ENCODE measurements at regions not wholly inside any gene's neighbourhood (a gene's known extent, or its start where the extent isn't known, plus 50 kb on each side); places are given as distances from the start of the nearest gene placed in this dataset.

DNA sequence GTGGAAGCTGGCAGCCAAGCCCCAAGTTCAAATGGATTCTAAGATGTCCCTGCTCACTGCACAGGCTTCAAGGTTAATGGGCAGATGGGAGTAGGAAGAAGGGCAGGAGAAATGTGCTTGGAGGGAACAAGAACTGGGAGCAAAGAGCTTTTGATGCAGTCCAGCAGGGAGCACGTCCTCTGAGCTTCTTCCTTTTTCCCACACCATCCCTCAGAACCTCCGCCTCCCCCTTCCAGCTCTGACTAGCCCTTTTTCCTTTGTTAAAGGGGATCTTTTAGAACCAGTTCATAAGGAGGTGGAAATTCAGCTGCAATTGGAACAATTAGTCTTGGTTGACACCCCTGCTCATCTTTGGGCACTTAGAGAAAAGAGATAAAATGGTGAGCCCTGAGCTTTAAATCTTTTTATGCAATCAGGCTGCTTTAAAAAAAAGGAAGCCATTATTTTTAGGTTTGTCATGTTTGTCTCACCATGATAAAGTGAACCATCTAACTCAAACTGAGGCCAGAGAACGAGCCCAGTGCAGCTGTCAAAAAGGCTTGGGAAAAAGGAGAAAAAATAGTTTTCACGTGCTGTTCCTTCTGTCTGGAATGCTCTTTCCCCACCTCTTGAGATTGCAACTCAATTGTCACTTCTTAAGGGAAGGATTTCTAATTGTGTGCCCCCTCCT is 135.8 kb upstream of the IL1RAPL2 start:
- H3K4me1 Mint-ChIP-seq (ENCODE audit: low read depth), result no peaks in the 10 kb centered on the region
- H3K36me3 Mint-ChIP-seq (ENCODE audit: low read depth), result no peaks in the 10 kb centered on the region
- CTCF ChIA-PET, result no interaction called here
- H3K9me3 Mint-ChIP-seq, result no peaks in the 10 kb centered on the region
- H3K27ac Mint-ChIP-seq, result no peak overlapping the region
- H3K27me3 Mint-ChIP-seq (ENCODE audit: low read depth), result peaks cover 3% of the 10 kb centered on the region
- intact Hi-C loops (cut with micrococcal nuclease), result no loop called here
- DNase-seq, result no peak
- no peak overlapping the region for H3K4me3 Mint-ChIP-seq

DNA sequence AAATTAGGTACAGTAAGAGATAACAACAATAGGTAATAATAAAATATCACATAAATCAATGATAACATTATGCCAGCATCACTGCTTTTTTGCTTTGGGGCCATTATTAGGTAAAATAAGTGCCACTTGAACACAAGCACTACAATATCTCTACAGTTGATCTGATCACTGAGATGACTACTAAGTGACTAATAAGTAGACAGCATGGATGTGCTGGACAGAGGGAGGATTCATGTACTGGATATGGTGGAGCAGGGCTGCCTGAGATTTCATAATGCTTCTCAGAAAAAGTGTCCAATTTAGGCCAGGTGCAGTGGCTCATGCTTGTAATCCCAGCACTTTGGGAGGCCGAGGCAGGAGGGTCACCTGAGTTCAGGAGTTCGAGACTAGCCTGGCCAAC is 137.8 kb upstream of the IL1RAPL2 start:
- Mint-ChIP-seq H3K4me3 (no peak overlapping the region), H3K4me1 (ENCODE audit: low read depth) (no peaks in the 10 kb centered on the region), H3K27me3 (ENCODE audit: low read depth) (peaks cover under 1% of the 10 kb centered on the region), H3K27ac (no peak overlapping the region), H3K9me3 (no peaks in the 10 kb centered on the region), H3K36me3 (ENCODE audit: low read depth) (no peaks in the 10 kb centered on the region)
- CTCF ChIA-PET, result no interaction called here
- intact Hi-C loops (cut with micrococcal nuclease), result no loop called here
- no peak for DNase-seq

DNA sequence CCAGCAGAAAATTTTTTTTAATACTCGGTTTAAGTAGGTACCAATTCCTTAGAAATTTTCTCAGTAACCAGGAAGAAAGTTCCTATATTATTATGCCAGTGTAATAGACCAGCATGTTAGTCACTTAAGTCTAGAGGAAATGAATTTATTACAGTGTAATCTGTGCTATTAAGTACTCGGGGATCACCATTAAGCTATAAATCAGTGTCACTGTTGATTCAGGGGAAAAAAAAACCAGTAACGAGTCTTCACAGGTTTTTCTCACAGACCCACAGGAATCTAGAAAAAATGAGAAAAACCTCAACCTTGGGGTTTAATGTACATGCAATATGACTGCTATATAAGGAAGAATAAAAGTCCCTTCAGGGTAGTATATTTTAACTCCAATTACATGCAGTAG is 138.3 kb upstream of the IL1RAPL2 start:
- H3K4me1 Mint-ChIP-seq (ENCODE audit: low read depth), result no peaks in the 10 kb centered on the region
- CTCF ChIA-PET, result no interaction called here
- no peak overlapping the region for H3K27ac Mint-ChIP-seq
- no peaks in the 10 kb centered on the region for H3K36me3 Mint-ChIP-seq (ENCODE audit: low read depth)
- no peaks in the 10 kb centered on the region for H3K9me3 Mint-ChIP-seq
- DNase-seq, result no peak
- intact Hi-C loops (cut with micrococcal nuclease), result no loop called here
- H3K4me3 Mint-ChIP-seq, result no peak overlapping the region
- no peaks in the 10 kb centered on the region for H3K27me3 Mint-ChIP-seq (ENCODE audit: low read depth)

GRCh38 chrX:104427073-104427472 is 138.9 kb upstream of the IL1RAPL2 start:
- H3K4me1 Mint-ChIP-seq (ENCODE audit: low read depth), result no peaks in the 10 kb centered on the region
- intact Hi-C loops (cut with micrococcal nuclease), result no loop called here
- DNase-seq, result no peak
- H3K36me3 Mint-ChIP-seq (ENCODE audit: low read depth), result no peaks in the 10 kb centered on the region
- H3K9me3 Mint-ChIP-seq, result no peaks in the 10 kb centered on the region
- no peak overlapping the region for H3K4me3 Mint-ChIP-seq
- H3K27me3 Mint-ChIP-seq (ENCODE audit: low read depth), result no peaks in the 10 kb centered on the region
- CTCF ChIA-PET, result no interaction called here
- no peak overlapping the region for H3K27ac Mint-ChIP-seq

DNA sequence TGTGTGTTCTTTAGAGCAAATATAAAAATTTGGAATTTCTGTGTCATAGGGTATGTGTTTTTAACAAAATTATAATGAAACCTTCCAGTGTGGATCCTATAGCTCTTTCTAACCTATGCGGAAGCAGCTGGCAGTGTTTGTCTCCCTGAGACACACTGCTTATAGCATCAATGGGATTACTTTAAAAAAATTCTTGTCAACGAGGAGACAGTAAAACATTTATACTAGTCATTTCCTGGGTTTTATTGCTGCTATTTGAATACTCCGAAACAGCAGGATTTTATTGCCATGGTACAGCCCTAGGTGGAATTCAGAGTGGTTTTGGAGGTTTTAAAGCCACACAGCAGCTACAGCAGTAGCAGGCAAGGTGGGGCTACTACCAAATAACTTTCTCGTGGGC is 145.1 kb upstream of the IL1RAPL2 start:
- CTCF ChIA-PET, result no interaction called here
- Mint-ChIP-seq H3K4me1 (ENCODE audit: low read depth) (no peaks in the 10 kb centered on the region), H3K4me3 (no peak overlapping the region), H3K27me3 (ENCODE audit: low read depth) (no peaks in the 10 kb centered on the region), H3K9me3 (no peaks in the 10 kb centered on the region), H3K36me3 (ENCODE audit: low read depth) (no peaks in the 10 kb centered on the region), H3K27ac (no peak overlapping the region)
- intact Hi-C loops (cut with micrococcal nuclease), result no loop called here
- DNase-seq, result no peak

DNA sequence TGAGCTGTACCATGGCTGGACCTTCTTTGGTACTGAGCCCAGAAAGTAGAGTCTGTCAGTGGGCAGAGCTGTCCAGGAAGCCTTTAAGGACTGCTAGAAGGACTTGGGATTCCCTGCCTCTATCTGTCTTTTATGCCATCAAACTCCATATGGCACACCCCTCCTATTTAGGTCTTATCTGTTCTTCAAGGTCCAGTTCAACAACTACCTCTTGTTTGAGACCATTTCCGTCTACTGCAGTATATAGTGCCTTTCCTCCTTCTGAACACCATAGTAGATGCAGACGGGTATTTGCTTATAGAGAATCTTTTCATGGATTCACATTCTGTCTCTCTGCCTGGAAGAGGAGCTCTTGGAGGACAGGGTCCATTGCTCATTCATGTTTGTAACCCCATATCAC is 146.1 kb upstream of the IL1RAPL2 start:
- H3K4me1 Mint-ChIP-seq (ENCODE audit: low read depth), result no peaks in the 10 kb centered on the region
- CTCF ChIA-PET, result no interaction called here
- H3K4me3 Mint-ChIP-seq, result no peak overlapping the region
- H3K9me3 Mint-ChIP-seq, result no peaks in the 10 kb centered on the region
- H3K36me3 Mint-ChIP-seq (ENCODE audit: low read depth), result no peaks in the 10 kb centered on the region
- intact Hi-C loops (cut with micrococcal nuclease), result no loop called here
- no peak overlapping the region for H3K27ac Mint-ChIP-seq
- no peaks in the 10 kb centered on the region for H3K27me3 Mint-ChIP-seq (ENCODE audit: low read depth)
- no peak for DNase-seq

DNA sequence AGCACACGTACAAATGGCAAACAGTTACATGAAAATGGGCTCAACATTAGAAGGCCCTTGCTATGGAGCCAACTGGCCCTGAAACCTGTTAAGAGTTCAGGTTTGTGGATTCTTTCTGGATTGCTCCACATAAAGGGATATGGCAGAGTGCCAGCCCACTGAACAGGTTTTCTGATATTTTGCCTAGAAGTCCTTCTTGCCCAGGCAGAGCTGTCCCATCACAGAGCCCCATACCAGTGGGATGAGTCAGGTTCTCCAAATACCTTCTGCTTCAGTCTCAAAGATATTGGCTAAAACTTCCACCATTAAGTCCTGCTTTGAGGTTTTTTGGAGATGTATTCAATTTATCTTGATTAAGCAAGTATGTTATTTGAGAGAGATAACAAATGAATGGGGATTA is 146.8 kb upstream of the IL1RAPL2 start:
- Mint-ChIP-seq H3K27me3 (ENCODE audit: low read depth) (no peaks in the 10 kb centered on the region), H3K36me3 (ENCODE audit: low read depth) (no peaks in the 10 kb centered on the region), H3K4me3 (no peak overlapping the region), H3K4me1 (ENCODE audit: low read depth) (no peaks in the 10 kb centered on the region), H3K27ac (no peak overlapping the region), H3K9me3 (peaks cover 2% of the 10 kb centered on the region)
- DNase-seq, result no peak
- intact Hi-C loops (cut with micrococcal nuclease), result no loop called here
- CTCF ChIA-PET, result no interaction called here

GRCh38 chrX:104411800-104412199 is 154.2 kb upstream of the IL1RAPL2 start:
- no peaks in the 10 kb centered on the region for H3K4me1 Mint-ChIP-seq (ENCODE audit: low read depth)
- H3K9me3 Mint-ChIP-seq, result peaks cover 2% of the 10 kb centered on the region
- CTCF ChIA-PET, result no interaction called here

DNA sequence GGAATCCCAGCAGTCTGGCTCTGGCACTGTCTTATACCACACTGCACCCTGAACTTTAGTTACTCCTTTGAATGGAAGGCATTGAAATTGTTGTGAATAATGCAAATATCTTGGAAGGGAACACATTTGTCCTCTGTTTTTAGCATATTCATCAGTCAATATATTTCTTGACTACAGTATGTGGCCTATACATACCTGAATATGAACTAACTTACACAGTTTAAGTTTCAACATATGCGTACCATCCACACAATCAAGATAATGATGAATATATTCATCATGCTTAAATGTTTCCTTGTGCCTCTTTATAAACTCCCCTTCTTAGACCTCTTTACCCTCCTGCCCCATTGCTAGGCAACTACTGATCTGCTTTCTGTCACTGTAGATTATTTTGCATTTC is 145.7 kb upstream of the ESX1 start:
- no peak overlapping the region for H3K4me3 Mint-ChIP-seq
- intact Hi-C loops (cut with micrococcal nuclease), result no loop called here
- H3K4me1 Mint-ChIP-seq (ENCODE audit: low read depth), result no peaks in the 10 kb centered on the region
- no peaks in the 10 kb centered on the region for H3K9me3 Mint-ChIP-seq
- H3K27me3 Mint-ChIP-seq (ENCODE audit: low read depth), result no peaks in the 10 kb centered on the region
- no peak for DNase-seq
- no peaks in the 10 kb centered on the region for H3K36me3 Mint-ChIP-seq (ENCODE audit: low read depth)
- H3K27ac Mint-ChIP-seq, result no peak overlapping the region
- CTCF ChIA-PET, result no interaction called here

More at GRCh38 chrX:104411800-104412199, 154.2 kb upstream of the IL1RAPL2 start:
- intact Hi-C loops (cut with micrococcal nuclease), result no loop called here
- DNase-seq, result no peak
- no peaks in the 10 kb centered on the region for H3K27me3 Mint-ChIP-seq (ENCODE audit: low read depth)
- no peak overlapping the region for H3K4me3 Mint-ChIP-seq
- H3K36me3 Mint-ChIP-seq (ENCODE audit: low read depth), result no peaks in the 10 kb centered on the region
- no peak overlapping the region for H3K27ac Mint-ChIP-seq

GRCh38 chrX:104392350-104392749 is 137.6 kb upstream of the ESX1 start:
- no peak overlapping the region for H3K4me3 Mint-ChIP-seq
- H3K27ac Mint-ChIP-seq, result no peak overlapping the region
- no peaks in the 10 kb centered on the region for H3K36me3 Mint-ChIP-seq (ENCODE audit: low read depth)
- no peak for DNase-seq
- intact Hi-C loops (cut with micrococcal nuclease), result no loop called here
- CTCF ChIA-PET, result no interaction called here
- H3K27me3 Mint-ChIP-seq (ENCODE audit: low read depth), result no peaks in the 10 kb centered on the region
- H3K9me3 Mint-ChIP-seq, result no peaks in the 10 kb centered on the region
- H3K4me1 Mint-ChIP-seq (ENCODE audit: low read depth), result no peaks in the 10 kb centered on the region

GRCh38 chrX:104391906-104392305 is 137.2 kb upstream of the ESX1 start:
- H3K9me3 Mint-ChIP-seq, result no peaks in the 10 kb centered on the region
- no peaks in the 10 kb centered on the region for H3K27me3 Mint-ChIP-seq (ENCODE audit: low read depth)
- no peak overlapping the region for H3K27ac Mint-ChIP-seq
- H3K4me1 Mint-ChIP-seq (ENCODE audit: low read depth), result no peaks in the 10 kb centered on the region
- CTCF ChIA-PET, result no interaction called here
- no peaks in the 10 kb centered on the region for H3K36me3 Mint-ChIP-seq (ENCODE audit: low read depth)
- intact Hi-C loops (cut with micrococcal nuclease), result no loop called here
- H3K4me3 Mint-ChIP-seq, result no peak overlapping the region
- DNase-seq, result no peak

GRCh38 chrX:104376937-104377336 is 122.2 kb upstream of the ESX1 start:
- no peak for DNase-seq
- CTCF ChIA-PET, result no interaction called here
- no peak overlapping the region for H3K4me3 Mint-ChIP-seq
- H3K36me3 Mint-ChIP-seq (ENCODE audit: low read depth), result no peaks in the 10 kb centered on the region
- peaks cover 2% of the 10 kb centered on the region for H3K27me3 Mint-ChIP-seq (ENCODE audit: low read depth)
- H3K9me3 Mint-ChIP-seq, result no peaks in the 10 kb centered on the region
- intact Hi-C loops (cut with micrococcal nuclease), result no loop called here
- no peak overlapping the region for H3K27ac Mint-ChIP-seq
- H3K4me1 Mint-ChIP-seq (ENCODE audit: low read depth), result no peaks in the 10 kb centered on the region

DNA sequence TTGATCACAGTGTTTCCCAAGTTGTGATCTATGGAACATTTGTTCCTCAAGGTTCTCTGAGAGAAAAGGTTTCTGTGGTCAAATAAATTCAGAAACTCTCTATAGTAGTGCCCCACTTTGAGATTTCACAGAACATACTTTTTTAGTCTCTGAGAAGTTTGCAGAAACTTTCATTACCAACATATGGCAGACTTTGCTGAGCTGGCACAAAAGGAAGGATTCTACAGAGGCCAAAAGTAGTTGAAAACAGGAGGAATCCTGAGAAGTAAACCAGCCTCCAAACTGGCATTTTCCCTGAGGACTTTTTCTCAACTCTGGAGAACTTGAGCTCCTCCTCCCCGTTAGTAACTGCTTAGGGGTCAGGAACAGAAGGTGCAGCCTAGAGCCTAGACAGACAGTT is 117.8 kb upstream of the ESX1 start:
- H3K4me3 Mint-ChIP-seq, result no peak overlapping the region
- H3K27ac Mint-ChIP-seq, result no peak overlapping the region
- no peaks in the 10 kb centered on the region for H3K36me3 Mint-ChIP-seq (ENCODE audit: low read depth)
- DNase-seq, result no peak
- no peaks in the 10 kb centered on the region for H3K4me1 Mint-ChIP-seq (ENCODE audit: low read depth)
- CTCF ChIA-PET, result no interaction called here
- intact Hi-C loops (cut with micrococcal nuclease), result no loop called here
- no peaks in the 10 kb centered on the region for H3K9me3 Mint-ChIP-seq
- no peaks in the 10 kb centered on the region for H3K27me3 Mint-ChIP-seq (ENCODE audit: low read depth)

GRCh38 chrX:104370089-104370488 is 115.4 kb upstream of the ESX1 start:
- no peak overlapping the region for H3K4me3 Mint-ChIP-seq
- intact Hi-C loops (cut with micrococcal nuclease), result no loop called here
- DNase-seq, result no peak

More at GRCh38 chrX:104370089-104370488, 115.4 kb upstream of the ESX1 start:
- CTCF ChIA-PET, result no interaction called here
- H3K9me3 Mint-ChIP-seq, result no peaks in the 10 kb centered on the region
- H3K27ac Mint-ChIP-seq, result no peak overlapping the region
- no peaks in the 10 kb centered on the region for H3K27me3 Mint-ChIP-seq (ENCODE audit: low read depth)
- no peaks in the 10 kb centered on the region for H3K4me1 Mint-ChIP-seq (ENCODE audit: low read depth)
- no peaks in the 10 kb centered on the region for H3K36me3 Mint-ChIP-seq (ENCODE audit: low read depth)

All from activated naive CD4-positive, alpha-beta T cell treated with anti-CD3 and anti-CD28 coated beads for 36 hours (primary cell).